ENCODE measurements at regions not wholly inside any gene's neighbourhood (a gene's known extent, or its start where the extent isn't known, plus 50 kb on each side); places are given as distances from the start of the nearest gene placed in this dataset.

- H3K4me3 ChIP-seq (ENCODE audit: low read depth, low read length): no peak overlapping the region
- no peak for DNase-seq (ENCODE audit: low read depth)
- TF ChIP-seq MYC (IDR thresholded peaks at IDR 0.05; ENCODE audit: low read depth, low read length) (no peak), MAX (IDR thresholded peaks at IDR 0.05; ENCODE audit: low read depth, low read length) (no peak), CTCF (IDR thresholded peaks at IDR 0.05; ENCODE audit: low read depth, low read length) (no peak), POLR2A (IDR thresholded peaks at IDR 0.05; ENCODE audit: extremely low read depth, insufficient read length) (no peak)
Observed at GRCh38 chr13:74977498-74977897, 504.5 kb downstream of the TBC1D4 start.

- no peak for DNase-seq (ENCODE audit: low read depth)
- no peak overlapping the region for H3K4me3 ChIP-seq (ENCODE audit: low read depth, low read length)
- no peak for TF ChIP-seq MYC (IDR thresholded peaks at IDR 0.05; ENCODE audit: low read depth, low read length)
- no peak for TF ChIP-seq MAX (IDR thresholded peaks at IDR 0.05; ENCODE audit: low read depth, low read length)
- TF ChIP-seq POLR2A (IDR thresholded peaks at IDR 0.05; ENCODE audit: extremely low read depth, insufficient read length): no peak
- TF ChIP-seq CTCF (IDR thresholded peaks at IDR 0.05; ENCODE audit: low read depth, low read length): no peak
Observed at GRCh38 chr13:74975111-74975510, 506.9 kb downstream of the TBC1D4 start.

GRCh38 chr13:74973935-74974879 is 507.8 kb downstream of the TBC1D4 start:
- no peak for DNase-seq (ENCODE audit: low read depth)
- no peak overlapping the region for H3K4me3 ChIP-seq (ENCODE audit: low read depth, low read length)
- TF ChIP-seq CTCF (IDR thresholded peaks at IDR 0.05; ENCODE audit: low read depth, low read length) (no peak), MYC (IDR thresholded peaks at IDR 0.05; ENCODE audit: low read depth, low read length) (no peak), POLR2A (IDR thresholded peaks at IDR 0.05; ENCODE audit: extremely low read depth, insufficient read length) (no peak), MAX (IDR thresholded peaks at IDR 0.05; ENCODE audit: low read depth, low read length) (no peak)

GRCh38 chr13:74969419-74969818 is 512.5 kb downstream of the TBC1D4 start:
- no peak for TF ChIP-seq MAX (IDR thresholded peaks at IDR 0.05; ENCODE audit: low read depth, low read length)
- TF ChIP-seq POLR2A (IDR thresholded peaks at IDR 0.05; ENCODE audit: extremely low read depth, insufficient read length): no peak
- no peak for TF ChIP-seq CTCF (IDR thresholded peaks at IDR 0.05; ENCODE audit: low read depth, low read length)
- no peak for TF ChIP-seq MYC (IDR thresholded peaks at IDR 0.05; ENCODE audit: low read depth, low read length)
- no peak for DNase-seq (ENCODE audit: low read depth)
- no peak overlapping the region for H3K4me3 ChIP-seq (ENCODE audit: low read depth, low read length)

GRCh38 chr13:74966814-74967424 is 515.0 kb downstream of the TBC1D4 start:
- H3K4me3 ChIP-seq (ENCODE audit: low read depth, low read length): no peak overlapping the region
- DNase-seq (ENCODE audit: low read depth): no peak
- TF ChIP-seq MAX (IDR thresholded peaks at IDR 0.05; ENCODE audit: low read depth, low read length) (no peak), CTCF (IDR thresholded peaks at IDR 0.05; ENCODE audit: low read depth, low read length) (no peak), POLR2A (IDR thresholded peaks at IDR 0.05; ENCODE audit: extremely low read depth, insufficient read length) (no peak), MYC (IDR thresholded peaks at IDR 0.05; ENCODE audit: low read depth, low read length) (no peak)

All from NB4 (cell line).